Progenitor cell of endocrine pancreas (in vitro differentiated cells): ENCODE measurements at regions not wholly inside any gene's neighbourhood (a gene's known extent, or its start where the extent isn't known, plus 50 kb on each side); places are given as distances from the start of the nearest gene placed in this dataset.

Source experiments
- DNase-seq: peaks from one replicate; pipeline ENCODE4 v3.0.0; 2021; ENCODE audit warnings: low spot score; ENCODE audit not compliant: unreplicated experiment
- H3K27ac Mint-ChIP-seq: 2 replicates; pipeline ENCODE4 v1.8.0; 2021; ENCODE audit warnings: mild to moderate bottlenecking, moderate library complexity, mixed read lengths
- H3K27me3 Mint-ChIP-seq: 2 replicates; pipeline ENCODE4 v1.8.0; 2021; ENCODE audit warnings: mixed read lengths
- H3K36me3 Mint-ChIP-seq: 2 replicates; pipeline ENCODE4 v1.8.0; 2022; ENCODE audit warnings: mixed read lengths; ENCODE audit not compliant: insufficient read depth
- H3K4me1 Mint-ChIP-seq: 2 replicates; pipeline ENCODE4 v1.8.0; 2021; ENCODE audit warnings: low read depth, mixed read lengths
- H3K4me3 Mint-ChIP-seq: 2 replicates; pipeline ENCODE4 v1.8.0; 2021; ENCODE audit warnings: low read depth, mild to moderate bottlenecking, moderate library complexity, mixed read lengths
- H3K9me3 Mint-ChIP-seq: 2 replicates; pipeline ENCODE4 v1.8.0; 2021; ENCODE audit warnings: low read depth, mixed read lengths
- CTCF ChIP-seq: fragments of 200-600 bp; sonication (generic); IDR thresholded peaks from one replicate; pipeline ENCODE4 v1.5.0; 2021; ENCODE audit warnings: antibody characterized with exemption, mild to moderate bottlenecking; ENCODE audit not compliant: unreplicated experiment

- no peak for TF ChIP-seq CTCF
- Mint-ChIP-seq H3K9me3 (no peaks in the 10 kb centered on the region), H3K4me1 (no peaks in the 10 kb centered on the region), H3K36me3 (no peaks in the 10 kb centered on the region), H3K4me3 (no peak overlapping the region), H3K27ac (no peak overlapping the region), H3K27me3 (no peaks in the 10 kb centered on the region)
- no peak for DNase-seq
Measured at GRCh38 chr13:104657196-104657595, 1591.0 kb upstream of the SLC10A2 start.

- H3K9me3 Mint-ChIP-seq = no peaks in the 10 kb centered on the region
- no peak overlapping the region for H3K4me3 Mint-ChIP-seq
- DNase-seq = no peak
- no peaks in the 10 kb centered on the region for H3K4me1 Mint-ChIP-seq
- TF ChIP-seq CTCF = no peak
- no peak overlapping the region for H3K27ac Mint-ChIP-seq
- H3K36me3 Mint-ChIP-seq = no peaks in the 10 kb centered on the region
- H3K27me3 Mint-ChIP-seq = no peaks in the 10 kb centered on the region
Measured at GRCh38 chr13:104650431-104650830, 1584.2 kb upstream of the SLC10A2 start.

- H3K9me3 Mint-ChIP-seq = no peaks in the 10 kb centered on the region
- no peak overlapping the region for H3K27ac Mint-ChIP-seq
- no peak for DNase-seq
- no peak for TF ChIP-seq CTCF
- no peaks in the 10 kb centered on the region for H3K36me3 Mint-ChIP-seq
- H3K4me1 Mint-ChIP-seq = no peaks in the 10 kb centered on the region
- no peaks in the 10 kb centered on the region for H3K27me3 Mint-ChIP-seq
- no peak overlapping the region for H3K4me3 Mint-ChIP-seq
Measured at GRCh38 chr13:104648291-104648690, 1582.1 kb upstream of the SLC10A2 start.

GRCh38 chr13:104645786-104646185, 1579.6 kb upstream of the SLC10A2 start:
- no peaks in the 10 kb centered on the region for H3K27me3 Mint-ChIP-seq
- no peaks in the 10 kb centered on the region for H3K4me1 Mint-ChIP-seq
- no peak overlapping the region for H3K27ac Mint-ChIP-seq
- no peak for DNase-seq
- TF ChIP-seq CTCF = no peak
- peaks cover 3% of the 10 kb centered on the region for H3K9me3 Mint-ChIP-seq
- no peaks in the 10 kb centered on the region for H3K36me3 Mint-ChIP-seq
- no peak overlapping the region for H3K4me3 Mint-ChIP-seq

- Mint-ChIP-seq H3K4me1 (no peaks in the 10 kb centered on the region), H3K27me3 (no peaks in the 10 kb centered on the region), H3K4me3 (no peak overlapping the region), H3K27ac (no peak overlapping the region), H3K36me3 (no peaks in the 10 kb centered on the region), H3K9me3 (peaks cover 3% of the 10 kb centered on the region)
- DNase-seq = no peak
- no peak for TF ChIP-seq CTCF
Measured at GRCh38 chr13:104641309-104641708, 1575.1 kb upstream of the SLC10A2 start.
